Transverse colon (tissue), 4 donors: ENCODE measurements at regions not wholly inside any gene's neighbourhood (a gene's known extent, or its start where the extent isn't known, plus 50 kb on each side); places are given as distances from the start of the nearest gene placed in this dataset.

Experiments used
- DNase-seq: peaks from one replicate; pipeline ENCODE4 v3.0.0-alpha.2; 2019
- H3K27ac ChIP-seq, 4 donors: fragments of 200-600 bp; sonication (generic); 2 replicates each; pipeline ENCODE4 v1.5.1; 2016 to 2018; ENCODE audit warnings: inconsistent platforms in 4 of 4
- H3K27me3 ChIP-seq: fragments of 200-600 bp; sonication (generic); 2 replicates; pipeline ENCODE4 v1.5.1; 2017; ENCODE audit warnings: inconsistent platforms
- H3K36me3 ChIP-seq, 4 donors: fragments of 200-600 bp; sonication (generic); 2 replicates each; pipeline ENCODE4 v1.5.1; 2017 to 2019; ENCODE audit warnings: inconsistent platforms in 4 of 4
- H3K4me1 ChIP-seq, 4 donors: fragments of 200-600 bp; sonication (generic); 2 replicates each; pipeline ENCODE4 v1.5.1; 2017 to 2020; ENCODE audit warnings: inconsistent platforms in 4 of 4
- H3K4me3 ChIP-seq, 4 donors: fragments of 200-600 bp; sonication (generic); 1 replicate in 1 of 4; 2 replicates in 3 of 4; pipeline versions ENCODE4 v1.5.1 to v1.6.1; 2017 to 2019; ENCODE audit warnings: inconsistent platforms in 4 of 4
- H3K9me3 ChIP-seq, 2 donors: fragments of 200-600 bp; sonication (generic); 2 replicates each; pipeline ENCODE4 v1.5.1; 2017 to 2019; ENCODE audit warnings: inconsistent platforms in 2 of 2
- EP300 ChIP-seq: sonication (generic); formaldehyde crosslinking; IDR thresholded peaks from one replicate; pipeline ENCODE4 v1.6.1; 2017; ENCODE audit warnings: antibody characterized with exemption, low read depth
- POLR2A ChIP-seq: fragments of 450-650 bp; IDR thresholded peaks from one replicate; pipeline ENCODE4 v1.6.1; 2016; ENCODE audit warnings: antibody characterized with exemption, mild to moderate bottlenecking, moderate library complexity
- POLR2AphosphoS5 ChIP-seq, 3 donors: sonication (generic); formaldehyde crosslinking; IDR thresholded peaks; one replicate each; pipeline ENCODE4 v1.6.1; 2016; ENCODE audit warnings: antibody characterized with exemption in 3 of 3
- WGBS, 2 donors: methylation state at CpG; one replicate each; pipeline ENCODE4 v1.1.5; 2018; ENCODE audit warnings: low coverage in 1 of 2; 5-methylcytosine and 5-hydroxymethylcytosine counted together
- in situ Hi-C, 4 donors: fragments of 200-750 bp; cut with MboI; loops; one replicate each; pipeline versions ENCODE4 v1.15.0 to v1.15.1; 2017; ENCODE audit warnings: low sequenced_read_pairs in 3 of 4, low pct_ligation_motif_present in 1 of 4, low pct_unique_long_range_greater_than_20kb in 1 of 4
- intact Hi-C: fragments of 100-400 bp; cut with DNase I; formaldehyde crosslinking; loops from one replicate; pipeline ENCODE4 v1.15.1; 2023; ENCODE audit warnings: low total_unique reads
- TF ChIP-seq, protein P1 (sequence below), 5 experiments: fragments of 200-600 bp in 3 of 5; fragments of 450-650 bp in 2 of 5; sonication (generic) in 3 of 5; IDR thresholded peaks; 1 replicate in 2 of 5; 2 replicates in 3 of 5; pipeline ENCODE4 v1.5.1; 2016 to 2017; ENCODE audit warnings: antibody characterized with exemption in 5 of 5, inconsistent platforms in 3 of 5, mild to moderate bottlenecking in 2 of 5, moderate library complexity in 1 of 5

DNA sequence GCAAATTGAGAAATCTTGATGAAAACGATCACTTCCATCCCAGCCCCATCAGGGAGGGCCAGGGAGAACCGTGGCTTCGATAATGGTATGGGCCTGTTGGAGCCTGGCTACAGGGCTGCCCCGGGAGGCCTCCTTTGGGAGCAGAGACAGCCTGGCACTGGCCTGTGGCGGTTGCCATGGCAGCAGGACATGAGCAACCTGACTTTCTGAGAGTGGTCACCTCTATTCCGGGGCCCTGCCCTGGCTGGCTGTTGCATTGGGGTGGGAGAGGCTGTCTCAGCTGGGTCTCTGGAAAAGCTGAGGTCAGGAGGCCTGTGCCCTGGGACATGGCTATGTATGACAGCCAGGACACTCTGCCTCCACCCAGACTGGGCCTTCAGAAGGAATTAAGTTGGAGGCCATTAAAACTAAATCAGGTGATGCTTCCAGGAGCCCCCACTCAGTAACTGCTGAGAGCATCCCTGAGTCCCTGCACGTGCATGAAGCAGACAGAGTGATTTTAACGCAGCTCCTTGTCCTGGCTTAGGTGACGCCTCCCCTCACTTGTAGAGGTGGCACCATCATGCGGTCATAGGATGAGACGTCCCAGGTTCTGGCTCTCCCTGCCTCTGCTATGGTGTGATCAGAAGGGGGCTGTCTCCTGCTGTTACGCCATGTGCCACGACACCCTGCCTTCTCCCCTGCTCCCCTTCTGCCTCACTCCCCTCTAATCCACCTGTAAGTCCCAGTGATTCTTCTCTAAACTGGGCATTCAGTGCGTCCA lies 126.3 kb downstream of the SLC25A47 start:
- DNase-seq = no peak
- WGBS, 2 donors = 92% methylated on average over 14 of the region's 14 CpGs; no CpG with 5 or more reads in 1 of the 2 donors
- Histone ChIP-seq H3K9me3 (no peaks in the 10 kb centered on the region), H3K27me3 (no peaks in the 10 kb centered on the region), H3K4me3 (no peak overlapping the region), H3K36me3 (no peaks in the 10 kb centered on the region), H3K27ac (no peak overlapping the region), H3K4me1 (peaks cover 0 to 2% (median 0%) of the 10 kb centered on the region in 4 donors)
- in situ Hi-C loops = loop anchor here in 1 of 4 donors (10.0 kb wide), 1 partner anchor 195 kb away; no protein-coding TSS in a partner anchor
- intact Hi-C loops = no loop called here
- no peak for TF ChIP-seq EP300
- TF ChIP-seq POLR2A = no peak
- TF ChIP-seq POLR2AphosphoS5 (IDR thresholded peaks at IDR 0.05) = no peak
- TF ChIP-seq, protein P1, sequence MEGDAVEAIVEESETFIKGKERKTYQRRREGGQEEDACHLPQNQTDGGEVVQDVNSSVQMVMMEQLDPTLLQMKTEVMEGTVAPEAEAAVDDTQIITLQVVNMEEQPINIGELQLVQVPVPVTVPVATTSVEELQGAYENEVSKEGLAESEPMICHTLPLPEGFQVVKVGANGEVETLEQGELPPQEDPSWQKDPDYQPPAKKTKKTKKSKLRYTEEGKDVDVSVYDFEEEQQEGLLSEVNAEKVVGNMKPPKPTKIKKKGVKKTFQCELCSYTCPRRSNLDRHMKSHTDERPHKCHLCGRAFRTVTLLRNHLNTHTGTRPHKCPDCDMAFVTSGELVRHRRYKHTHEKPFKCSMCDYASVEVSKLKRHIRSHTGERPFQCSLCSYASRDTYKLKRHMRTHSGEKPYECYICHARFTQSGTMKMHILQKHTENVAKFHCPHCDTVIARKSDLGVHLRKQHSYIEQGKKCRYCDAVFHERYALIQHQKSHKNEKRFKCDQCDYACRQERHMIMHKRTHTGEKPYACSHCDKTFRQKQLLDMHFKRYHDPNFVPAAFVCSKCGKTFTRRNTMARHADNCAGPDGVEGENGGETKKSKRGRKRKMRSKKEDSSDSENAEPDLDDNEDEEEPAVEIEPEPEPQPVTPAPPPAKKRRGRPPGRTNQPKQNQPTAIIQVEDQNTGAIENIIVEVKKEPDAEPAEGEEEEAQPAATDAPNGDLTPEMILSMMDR (IDR thresholded peaks at IDR 0.05) = no peak

DNA sequence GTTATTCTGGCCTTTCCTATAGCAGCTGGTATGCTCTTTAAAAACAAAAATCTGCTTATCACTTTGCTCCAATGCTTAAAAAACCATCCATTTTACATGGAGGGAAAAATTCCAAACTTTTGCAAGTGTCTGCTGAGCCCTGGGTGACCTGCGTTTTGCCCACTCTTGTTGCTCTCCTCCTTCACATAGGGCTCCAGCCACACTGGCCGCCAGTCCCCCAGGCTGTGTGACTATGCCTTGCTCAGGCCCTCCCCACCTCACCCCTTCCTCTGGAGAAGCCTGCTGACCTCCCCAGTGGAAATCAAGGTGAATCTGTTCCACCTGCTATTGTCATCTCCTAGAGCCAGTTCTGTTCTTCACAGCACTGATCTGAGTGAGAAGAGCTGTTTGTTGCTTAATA lies 126.9 kb downstream of the SLC25A47 start:
- no peaks in the 10 kb centered on the region for H3K27me3 ChIP-seq
- intact Hi-C loops = no loop called here
- TF ChIP-seq, protein P1 (IDR thresholded peaks at IDR 0.05) = no peak
- no peak for TF ChIP-seq POLR2AphosphoS5 (IDR thresholded peaks at IDR 0.05)
- no peak for TF ChIP-seq POLR2A
- TF ChIP-seq EP300 = no peak
- no peak overlapping the region for H3K4me3 ChIP-seq
- H3K4me1 ChIP-seq = peaks cover 0 to 5% (median 3%) of the 10 kb centered on the region in 4 donors
- no peaks in the 10 kb centered on the region for H3K9me3 ChIP-seq
- H3K27ac ChIP-seq = no peak overlapping the region
- H3K36me3 ChIP-seq = no peaks in the 10 kb centered on the region
- no peak for DNase-seq
- 81 to 100% methylated on average over 2 of the region's 2 CpGs for WGBS, 2 donors
- in situ Hi-C loops = no loop called here

DNA sequence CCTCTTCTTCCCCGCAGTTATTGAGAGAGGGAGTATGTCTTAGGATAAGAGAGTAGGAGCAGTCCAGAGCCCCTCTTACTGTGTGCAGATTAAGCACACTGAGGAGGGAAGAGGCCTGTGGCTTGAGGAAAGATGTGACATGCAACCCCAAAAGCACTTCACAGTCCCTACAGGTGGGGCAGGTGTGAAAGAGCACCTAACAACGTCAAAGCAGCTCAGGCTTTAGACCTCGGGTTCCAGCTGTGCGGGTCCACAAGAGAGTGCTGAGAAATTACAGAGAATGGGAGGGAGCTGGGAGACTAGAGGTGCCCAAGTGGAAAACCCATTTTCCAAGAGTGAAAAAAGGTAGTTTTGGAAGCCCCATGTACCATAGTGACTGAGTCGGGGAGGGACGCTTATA lies 127.6 kb downstream of the SLC25A47 start:
- in situ Hi-C loops = no loop called here
- no peaks in the 10 kb centered on the region for H3K9me3 ChIP-seq
- peaks cover 0 to 6% (median 3%) of the 10 kb centered on the region in 4 donors for H3K4me1 ChIP-seq
- 84% methylated on average over 6 of the region's 6 CpGs; no CpG with 5 or more reads in 1 of the 2 donors for WGBS, 2 donors
- H3K27ac ChIP-seq = no peak overlapping the region
- no peak for DNase-seq
- no peaks in the 10 kb centered on the region for H3K27me3 ChIP-seq
- no peaks in the 10 kb centered on the region for H3K36me3 ChIP-seq
- H3K4me3 ChIP-seq = no peak overlapping the region
- TF ChIP-seq, protein P1 (IDR thresholded peaks at IDR 0.05) = no peak
- TF ChIP-seq POLR2AphosphoS5 (IDR thresholded peaks at IDR 0.05) (no peak), EP300 (no peak), POLR2A (no peak)
- intact Hi-C loops = no loop called here

DNA sequence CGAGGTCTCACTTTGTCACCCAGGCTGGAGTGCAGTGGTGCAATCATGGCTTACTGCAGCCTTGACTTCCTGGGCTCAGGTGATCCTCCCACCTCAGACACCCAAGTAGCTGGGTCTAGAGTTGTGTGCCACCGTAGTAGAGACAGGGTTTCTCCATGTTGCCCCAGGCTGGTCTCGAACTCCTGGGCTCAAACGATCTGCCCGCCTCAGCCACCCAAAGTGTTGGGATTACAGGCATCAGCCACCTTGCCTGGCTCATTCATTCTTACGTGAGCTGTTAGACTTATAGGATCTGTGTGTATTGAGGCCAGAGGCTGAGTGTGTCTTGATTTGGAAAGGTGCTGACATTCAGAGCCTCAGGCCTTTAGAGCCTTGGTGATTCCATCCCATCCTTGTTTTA lies 128.1 kb downstream of the SLC25A47 start:
- Histone ChIP-seq H3K9me3 (no peaks in the 10 kb centered on the region), H3K4me3 (no peak overlapping the region), H3K4me1 (peaks cover 0 to 6% (median 3%) of the 10 kb centered on the region in 4 donors), H3K27me3 (no peaks in the 10 kb centered on the region), H3K27ac (no peak overlapping the region), H3K36me3 (no peaks in the 10 kb centered on the region)
- TF ChIP-seq POLR2AphosphoS5 (IDR thresholded peaks at IDR 0.05) = no peak
- no peak for TF ChIP-seq EP300
- no peak for TF ChIP-seq POLR2A
- TF ChIP-seq, protein P1 (IDR thresholded peaks at IDR 0.05) = no peak
- no peak for DNase-seq
- in situ Hi-C loops (no loop called here), intact Hi-C loops (no loop called here)
- WGBS, 2 donors = 97% methylated on average over 6 of the region's 6 CpGs; no CpG with 5 or more reads in 1 of the 2 donors
